ENCODE measurements at regions not wholly inside any gene's neighbourhood (a gene's known extent, or its start where the extent isn't known, plus 50 kb on each side); places are given as distances from the start of the nearest gene placed in this dataset.

DNA sequence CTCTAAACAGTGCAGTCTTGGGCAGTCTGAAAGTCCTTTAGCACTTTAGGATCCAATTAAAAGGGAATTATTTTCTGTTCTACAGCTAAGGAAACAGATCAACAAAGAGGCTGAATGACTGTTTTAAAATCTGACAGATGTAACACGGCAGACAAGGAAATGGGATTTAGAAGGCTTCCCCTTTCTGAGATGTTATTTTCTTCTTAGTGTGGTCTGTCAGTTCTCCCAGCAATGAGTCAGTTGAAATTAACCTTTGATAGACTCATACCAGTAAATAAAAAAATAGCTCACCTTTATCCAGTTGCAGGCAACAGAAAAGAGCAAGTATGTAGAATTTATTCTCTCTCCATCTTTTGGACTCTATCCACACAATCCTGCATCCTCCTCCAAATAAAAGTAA, 98.1 kb downstream of the NEDD1 start:
- Histone ChIP-seq H3F3A (replicated peaks; ENCODE audit: insufficient read depth) (no peaks in the 10 kb centered on the region), H3K27ac (ENCODE audit: low read depth in 2 of 2, low read length in 1 of 2) (no peak overlapping the region), H3K4me1 (ENCODE audit: control insufficient read depth in 1 of 2, insufficient read depth in 2 of 2, low read depth in 1 of 2, low read length in 1 of 2) (no peaks in the 10 kb centered on the region), H3K9ac (no peak overlapping the region), H4K20me1 (ENCODE audit: insufficient read depth) (no peaks in the 10 kb centered on the region), H3K79me2 (ENCODE audit: insufficient read depth) (no peaks in the 10 kb centered on the region), H3K9me2 (no peaks in the 10 kb centered on the region), H3K4me3 (ENCODE audit: low read depth in 2 of 2, low read length in 1 of 2) (no peak overlapping the region), H2AFZ (ENCODE audit: low read depth) (no peak overlapping the region), H3K4me2 (no peak overlapping the region), H3K9me3 (no peaks in the 10 kb centered on the region), H3K27me3 (ENCODE audit: insufficient read depth) (no peaks in the 10 kb centered on the region), H3K36me3 (replicated peaks in 1 of 2; ENCODE audit: control insufficient read depth in 1 of 2, insufficient read depth in 2 of 2, low read length in 1 of 2) (no peaks in the 10 kb centered on the region)
- ChIA-PET CTCF (no interaction called here), POLR2A (no interaction called here)
- TF ChIP-seq JUND (IDR thresholded peaks at IDR 0.05) (no peak), FOXM1 (IDR thresholded peaks at IDR 0.05; ENCODE audit: low read depth) (no peak), TCF12 (IDR thresholded peaks at IDR 0.05) (no peak), POLR2AphosphoS5 (IDR thresholded peaks at IDR 0.05; ENCODE audit: low read depth, low read length) (no peak), SIN3A (IDR thresholded peaks at IDR 0.05; ENCODE audit: borderline replicate concordance, low read depth, low read length) (no peak), REST (IDR thresholded peaks at IDR 0.05; ENCODE audit: low read depth, low read length) (no peak), TEAD4 (IDR thresholded peaks at IDR 0.05; ENCODE audit: borderline replicate concordance, insufficient read depth) (no peak), CHD2 (IDR thresholded peaks at IDR 0.05; ENCODE audit: low read length, partially characterized antibody) (no peak), EP300 (IDR thresholded peaks at IDR 0.05; ENCODE audit: borderline replicate concordance in 1 of 2, low read depth in 1 of 2, low read length in 1 of 2) (no peak), NFIC (IDR thresholded peaks at IDR 0.05; ENCODE audit: borderline replicate concordance) (no peak)
- TF ChIP-seq, protein P1, sequence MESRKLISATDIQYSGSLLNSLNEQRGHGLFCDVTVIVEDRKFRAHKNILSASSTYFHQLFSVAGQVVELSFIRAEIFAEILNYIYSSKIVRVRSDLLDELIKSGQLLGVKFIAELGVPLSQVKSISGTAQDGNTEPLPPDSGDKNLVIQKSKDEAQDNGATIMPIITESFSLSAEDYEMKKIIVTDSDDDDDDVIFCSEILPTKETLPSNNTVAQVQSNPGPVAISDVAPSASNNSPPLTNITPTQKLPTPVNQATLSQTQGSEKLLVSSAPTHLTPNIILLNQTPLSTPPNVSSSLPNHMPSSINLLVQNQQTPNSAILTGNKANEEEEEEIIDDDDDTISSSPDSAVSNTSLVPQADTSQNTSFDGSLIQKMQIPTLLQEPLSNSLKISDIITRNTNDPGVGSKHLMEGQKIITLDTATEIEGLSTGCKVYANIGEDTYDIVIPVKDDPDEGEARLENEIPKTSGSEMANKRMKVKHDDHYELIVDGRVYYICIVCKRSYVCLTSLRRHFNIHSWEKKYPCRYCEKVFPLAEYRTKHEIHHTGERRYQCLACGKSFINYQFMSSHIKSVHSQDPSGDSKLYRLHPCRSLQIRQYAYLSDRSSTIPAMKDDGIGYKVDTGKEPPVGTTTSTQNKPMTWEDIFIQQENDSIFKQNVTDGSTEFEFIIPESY (IDR thresholded peaks at IDR 0.05; ENCODE audit: borderline replicate concordance, low read depth) = no peak
- TF ChIP-seq, protein P2, sequence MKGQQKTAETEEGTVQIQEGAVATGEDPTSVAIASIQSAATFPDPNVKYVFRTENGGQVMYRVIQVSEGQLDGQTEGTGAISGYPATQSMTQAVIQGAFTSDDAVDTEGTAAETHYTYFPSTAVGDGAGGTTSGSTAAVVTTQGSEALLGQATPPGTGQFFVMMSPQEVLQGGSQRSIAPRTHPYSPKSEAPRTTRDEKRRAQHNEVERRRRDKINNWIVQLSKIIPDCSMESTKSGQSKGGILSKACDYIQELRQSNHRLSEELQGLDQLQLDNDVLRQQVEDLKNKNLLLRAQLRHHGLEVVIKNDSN (IDR thresholded peaks at IDR 0.05; ENCODE audit: borderline replicate concordance, low read depth) = no peak
- no peak for DNase-seq
- WGBS (ENCODE audit: low lambda C conversion rate) = 4% methylated on average over 1 of the region's 1 CpG

DNA sequence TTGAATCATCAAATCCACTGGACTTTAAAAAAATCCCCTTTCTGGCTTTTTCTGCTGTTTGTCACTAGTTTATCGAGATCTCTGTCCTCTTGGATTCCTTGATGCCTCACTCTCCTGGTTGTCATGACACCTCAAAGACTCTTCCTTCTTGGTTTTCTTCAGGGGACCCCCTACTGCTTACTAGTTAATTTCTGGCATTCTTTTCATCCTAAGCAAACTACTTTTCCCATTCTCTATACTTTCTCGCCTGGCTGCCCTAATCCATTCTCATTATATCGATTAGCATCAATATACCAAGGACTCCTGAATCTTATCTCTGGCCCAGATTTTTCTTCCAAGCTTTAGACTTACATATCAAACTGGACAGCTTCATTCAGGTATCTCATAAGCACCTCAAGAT, 98.6 kb downstream of the NEDD1 start:
- Histone ChIP-seq H3K9me2 (no peaks in the 10 kb centered on the region), H3K9me3 (no peaks in the 10 kb centered on the region), H3K27ac (ENCODE audit: low read depth in 2 of 2, low read length in 1 of 2) (no peak overlapping the region), H4K20me1 (ENCODE audit: insufficient read depth) (no peaks in the 10 kb centered on the region), H3K27me3 (ENCODE audit: insufficient read depth) (no peaks in the 10 kb centered on the region), H3K4me2 (no peak overlapping the region), H2AFZ (ENCODE audit: low read depth) (no peak overlapping the region), H3K79me2 (ENCODE audit: insufficient read depth) (no peaks in the 10 kb centered on the region), H3K36me3 (replicated peaks in 1 of 2; ENCODE audit: control insufficient read depth in 1 of 2, insufficient read depth in 2 of 2, low read length in 1 of 2) (no peaks in the 10 kb centered on the region), H3K9ac (no peak overlapping the region), H3F3A (replicated peaks; ENCODE audit: insufficient read depth) (no peaks in the 10 kb centered on the region), H3K4me3 (ENCODE audit: low read depth in 2 of 2, low read length in 1 of 2) (no peak overlapping the region), H3K4me1 (ENCODE audit: control insufficient read depth in 1 of 2, insufficient read depth in 2 of 2, low read depth in 1 of 2, low read length in 1 of 2) (no peaks in the 10 kb centered on the region)
- ChIA-PET CTCF (no interaction called here), POLR2A (no interaction called here)
- WGBS (ENCODE audit: low lambda C conversion rate) = 26% methylated on average over 3 of the region's 3 CpGs
- no peak for DNase-seq
- no peak for TF ChIP-seq EZH2phosphoT487 (IDR thresholded peaks at IDR 0.05; ENCODE audit: borderline replicate concordance, low read depth)
- no peak for TF ChIP-seq EP300 (IDR thresholded peaks at IDR 0.05; ENCODE audit: borderline replicate concordance in 1 of 2, low read depth in 1 of 2, low read length in 1 of 2)
- TF ChIP-seq, protein P3, sequence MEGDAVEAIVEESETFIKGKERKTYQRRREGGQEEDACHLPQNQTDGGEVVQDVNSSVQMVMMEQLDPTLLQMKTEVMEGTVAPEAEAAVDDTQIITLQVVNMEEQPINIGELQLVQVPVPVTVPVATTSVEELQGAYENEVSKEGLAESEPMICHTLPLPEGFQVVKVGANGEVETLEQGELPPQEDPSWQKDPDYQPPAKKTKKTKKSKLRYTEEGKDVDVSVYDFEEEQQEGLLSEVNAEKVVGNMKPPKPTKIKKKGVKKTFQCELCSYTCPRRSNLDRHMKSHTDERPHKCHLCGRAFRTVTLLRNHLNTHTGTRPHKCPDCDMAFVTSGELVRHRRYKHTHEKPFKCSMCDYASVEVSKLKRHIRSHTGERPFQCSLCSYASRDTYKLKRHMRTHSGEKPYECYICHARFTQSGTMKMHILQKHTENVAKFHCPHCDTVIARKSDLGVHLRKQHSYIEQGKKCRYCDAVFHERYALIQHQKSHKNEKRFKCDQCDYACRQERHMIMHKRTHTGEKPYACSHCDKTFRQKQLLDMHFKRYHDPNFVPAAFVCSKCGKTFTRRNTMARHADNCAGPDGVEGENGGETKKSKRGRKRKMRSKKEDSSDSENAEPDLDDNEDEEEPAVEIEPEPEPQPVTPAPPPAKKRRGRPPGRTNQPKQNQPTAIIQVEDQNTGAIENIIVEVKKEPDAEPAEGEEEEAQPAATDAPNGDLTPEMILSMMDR (IDR thresholded peaks at IDR 0.05) = no peak
- TF ChIP-seq ELF1 (IDR thresholded peaks at IDR 0.05) = no peak
- no peak for TF ChIP-seq NFIC (IDR thresholded peaks at IDR 0.05; ENCODE audit: borderline replicate concordance)
- no peak for TF ChIP-seq NRF1 (IDR thresholded peaks at IDR 0.05; ENCODE audit: low read depth, low read length)
- TF ChIP-seq MEF2A (IDR thresholded peaks at IDR 0.05; ENCODE audit: borderline replicate concordance, low read depth) = no peak
